PFSK-1 (cell line): ENCODE measurements at regions not wholly inside any gene's neighbourhood (a gene's known extent, or its start where the extent isn't known, plus 50 kb on each side); places are given as distances from the start of the nearest gene placed in this dataset.

Experiments
- POLR2AphosphoS5 ChIP-seq: IDR thresholded peaks from 2 replicates; pipeline ENCODE4 v1.6.1; 2012; ENCODE audit warnings: low read depth, mild to moderate bottlenecking, control low read depth, low read length, moderate library complexity
- REST ChIP-seq, 2 experiments: IDR thresholded peaks; 2 replicates each; pipeline versions ENCODE4 v1.6.1 to v1.8.0; 2011 to 2012; ENCODE audit warnings: low read depth in 2 of 2, low read length in 2 of 2, control low read depth in 1 of 2, inconsistent platforms in 1 of 2, mild to moderate bottlenecking in 1 of 2, moderate library complexity in 1 of 2; ENCODE audit not compliant: insufficient read depth in 1 of 2
- SIN3A ChIP-seq: IDR thresholded peaks from 2 replicates; pipeline ENCODE4 v1.6.1; 2012; ENCODE audit warnings: mild to moderate bottlenecking, low read length, moderate library complexity, borderline replicate concordance; ENCODE audit not compliant: insufficient read depth
- TAF1 ChIP-seq: IDR thresholded peaks from 2 replicates; pipeline ENCODE4 v1.6.1; 2012; ENCODE audit warnings: low read length, control low read depth, borderline replicate concordance; ENCODE audit not compliant: insufficient read depth

DNA sequence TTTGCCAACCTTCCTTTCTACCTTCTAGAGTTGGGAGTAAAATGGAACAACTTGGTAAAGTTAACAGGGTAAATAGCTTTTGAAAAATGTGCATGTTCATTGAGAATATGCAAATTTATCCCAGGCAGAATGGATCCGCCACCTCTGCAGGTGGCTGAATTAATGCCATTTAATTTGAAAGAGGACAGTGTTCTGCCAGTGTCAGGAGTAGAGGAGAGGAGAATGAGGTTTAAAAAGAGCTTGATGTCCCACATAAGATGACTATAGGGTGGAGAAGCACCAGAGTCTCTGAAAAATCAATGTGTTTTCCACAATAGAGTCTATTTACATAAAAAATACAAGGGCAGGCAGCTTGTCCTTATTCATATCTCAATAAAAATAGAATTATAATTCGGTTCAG, 1804.3 kb upstream of the PCDH10 start:
- TF ChIP-seq TAF1: no peak
- TF ChIP-seq POLR2AphosphoS5: no peak
- TF ChIP-seq SIN3A: no peak
- no peak for TF ChIP-seq REST (IDR thresholded peaks at IDR 0.05; ENCODE audit: insufficient read depth in 1 of 2, low read depth in 2 of 2, low read length in 2 of 2)
